Fibroblast of lung (primary cell): ENCODE measurements at regions not wholly inside any gene's neighbourhood (a gene's known extent, or its start where the extent isn't known, plus 50 kb on each side); places are given as distances from the start of the nearest gene placed in this dataset.

Experiments
- EZH2 ChIP-seq: IDR thresholded peaks from 2 replicates; pipeline ENCODE4 v1.5.1; 2012; ENCODE audit warnings: low read length, control low read depth, mild to moderate bottlenecking; ENCODE audit errors: missing control alignments
- TF ChIP-seq, protein P1 (sequence below), 2 donors: IDR thresholded peaks in 1 of 2; conservative IDR thresholded peaks in 1 of 2; 1 replicate in 1 of 2; 2 replicates in 1 of 2; pipeline ENCODE4 v1.5.1; 2011 to 2012; ENCODE audit warnings: low read length in 2 of 2, control low read depth in 1 of 2, inconsistent platforms in 1 of 2, low read depth in 1 of 2, mild to moderate bottlenecking in 1 of 2

DNA sequence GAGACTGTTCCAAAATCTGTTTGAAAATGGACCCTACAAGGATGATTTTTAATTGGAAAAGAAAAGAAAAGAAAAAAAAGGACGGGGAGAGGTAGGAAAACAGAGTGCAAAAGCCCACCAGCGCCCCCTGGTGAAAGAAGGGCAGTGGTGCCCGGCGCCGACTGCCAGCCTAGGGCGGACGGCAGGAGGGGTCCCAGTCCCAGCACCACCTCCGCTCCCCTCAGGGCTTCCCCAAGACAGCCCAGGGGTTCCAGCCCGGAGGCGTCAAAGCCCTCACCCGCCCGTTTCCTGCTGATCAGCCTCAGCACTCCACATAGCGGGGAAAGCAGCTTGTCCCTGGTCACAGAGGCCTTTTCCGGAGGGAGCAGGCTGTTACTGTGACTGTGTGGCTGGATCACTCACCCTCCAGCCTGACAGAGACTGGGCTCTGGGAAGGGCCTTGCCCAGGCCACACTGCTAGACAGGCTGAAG lies 213.9 kb downstream of the TFCP2L1 start:
- TF ChIP-seq, protein P1, sequence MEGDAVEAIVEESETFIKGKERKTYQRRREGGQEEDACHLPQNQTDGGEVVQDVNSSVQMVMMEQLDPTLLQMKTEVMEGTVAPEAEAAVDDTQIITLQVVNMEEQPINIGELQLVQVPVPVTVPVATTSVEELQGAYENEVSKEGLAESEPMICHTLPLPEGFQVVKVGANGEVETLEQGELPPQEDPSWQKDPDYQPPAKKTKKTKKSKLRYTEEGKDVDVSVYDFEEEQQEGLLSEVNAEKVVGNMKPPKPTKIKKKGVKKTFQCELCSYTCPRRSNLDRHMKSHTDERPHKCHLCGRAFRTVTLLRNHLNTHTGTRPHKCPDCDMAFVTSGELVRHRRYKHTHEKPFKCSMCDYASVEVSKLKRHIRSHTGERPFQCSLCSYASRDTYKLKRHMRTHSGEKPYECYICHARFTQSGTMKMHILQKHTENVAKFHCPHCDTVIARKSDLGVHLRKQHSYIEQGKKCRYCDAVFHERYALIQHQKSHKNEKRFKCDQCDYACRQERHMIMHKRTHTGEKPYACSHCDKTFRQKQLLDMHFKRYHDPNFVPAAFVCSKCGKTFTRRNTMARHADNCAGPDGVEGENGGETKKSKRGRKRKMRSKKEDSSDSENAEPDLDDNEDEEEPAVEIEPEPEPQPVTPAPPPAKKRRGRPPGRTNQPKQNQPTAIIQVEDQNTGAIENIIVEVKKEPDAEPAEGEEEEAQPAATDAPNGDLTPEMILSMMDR (conservative IDR thresholded peaks at IDR 0.05 in 1 of 2, IDR thresholded peaks at IDR 0.05 in 1 of 2; ENCODE audit: low read depth in 1 of 2, low read length in 2 of 2) = peak; percentile 93 to 95
- no peak for TF ChIP-seq EZH2
